NCI-H345 treated with DMSO at 0.1 percent for 48 hours (cell line): ENCODE measurements at regions not wholly inside any gene's neighbourhood (a gene's known extent, or its start where the extent isn't known, plus 50 kb on each side); places are given as distances from the start of the nearest gene placed in this dataset.

Experiments
- DNase-seq: peaks from one replicate; lab custom pipeline; 2025; ENCODE audit not compliant: unreplicated experiment; lab: John Stamatoyannopoulos, UW

GRCh38 chr4:58216461-58216860, 1106.3 kb upstream of the IGFBP7 start:
- DNase-seq: no peak

GRCh38 chr4:58214376-58214775, 1104.2 kb upstream of the IGFBP7 start:
- DNase-seq: no peak

GRCh38 chr4:58209551-58209950, 1099.4 kb upstream of the IGFBP7 start:
- DNase-seq: no peak

- DNase-seq: no peak
Measured at GRCh38 chr4:58209001-58209400, 1098.8 kb upstream of the IGFBP7 start.

GRCh38 chr4:58205446-58206235, 1095.5 kb upstream of the IGFBP7 start:
- no peak for DNase-seq

GRCh38 chr4:58192217-58192616, 1082.0 kb upstream of the IGFBP7 start:
- DNase-seq: no peak

- DNase-seq: no peak
Measured at GRCh38 chr4:58191109-58191508, 1080.9 kb upstream of the IGFBP7 start.

- no peak for DNase-seq
Measured at GRCh38 chr4:58188316-58188715, 1078.1 kb upstream of the IGFBP7 start.

- no peak for DNase-seq
Measured at GRCh38 chr4:58175024-58175423, 1064.8 kb upstream of the IGFBP7 start.

GRCh38 chr4:58166490-58166889, 1056.3 kb upstream of the IGFBP7 start:
- peak; percentile 28 for DNase-seq

- no peak for DNase-seq
Measured at GRCh38 chr4:58163156-58163555, 1053.0 kb upstream of the IGFBP7 start.

- no peak for DNase-seq
Measured at GRCh38 chr4:58149404-58150085, 1039.4 kb upstream of the IGFBP7 start.

GRCh38 chr4:58144721-58145120, 1034.5 kb upstream of the IGFBP7 start:
- DNase-seq: no peak

GRCh38 chr4:58138786-58139668, 1028.8 kb upstream of the IGFBP7 start:
- DNase-seq: no peak

GRCh38 chr4:58136604-58137003, 1026.4 kb upstream of the IGFBP7 start:
- DNase-seq: no peak

- DNase-seq: no peak
Measured at GRCh38 chr4:58127680-58128079, 1017.5 kb upstream of the IGFBP7 start.

GRCh38 chr4:58119298-58119697, 1009.1 kb upstream of the IGFBP7 start:
- DNase-seq: no peak

GRCh38 chr4:58113126-58113525, 1002.9 kb upstream of the IGFBP7 start:
- DNase-seq: no peak

- DNase-seq: no peak
Measured at GRCh38 chr4:58111818-58112217, 1001.6 kb upstream of the IGFBP7 start.

- no peak for DNase-seq
Measured at GRCh38 chr4:58093352-58093751, 983.2 kb upstream of the IGFBP7 start.

GRCh38 chr4:58090539-58090938, 980.4 kb upstream of the IGFBP7 start:
- DNase-seq: no peak

GRCh38 chr4:58081356-58081755, 971.2 kb upstream of the IGFBP7 start:
- no peak for DNase-seq
